ENCODE measurements at regions not wholly inside any gene's neighbourhood (a gene's known extent, or its start where the extent isn't known, plus 50 kb on each side); places are given as distances from the start of the nearest gene placed in this dataset.
"Not testable (repeated sequence)": the region's sequence is repeated elsewhere in the genome, so short reads cannot be mapped to it uniquely, and the experiment has no call there.

DNA sequence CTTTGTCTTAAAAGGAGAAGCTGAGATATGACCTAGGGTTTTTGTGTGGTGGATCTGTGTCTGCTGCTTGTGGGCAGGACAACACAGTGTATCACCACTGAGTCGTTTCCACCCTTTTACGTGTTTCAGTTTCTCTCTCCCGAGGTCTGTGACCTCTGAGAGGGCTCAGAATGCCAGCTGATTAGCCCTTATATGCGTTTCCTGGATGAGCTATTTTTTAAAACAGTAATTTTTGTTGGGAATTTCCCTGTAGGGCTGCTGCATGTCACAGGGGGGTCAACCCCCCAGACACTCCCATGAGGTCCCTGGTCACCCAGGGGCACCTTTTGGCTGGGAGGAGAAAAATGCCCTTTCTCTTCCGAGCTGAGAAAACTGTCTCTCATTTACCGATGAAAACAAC lies 170.4 kb upstream of the CASK start:
- DNase-seq: no peak

DNA sequence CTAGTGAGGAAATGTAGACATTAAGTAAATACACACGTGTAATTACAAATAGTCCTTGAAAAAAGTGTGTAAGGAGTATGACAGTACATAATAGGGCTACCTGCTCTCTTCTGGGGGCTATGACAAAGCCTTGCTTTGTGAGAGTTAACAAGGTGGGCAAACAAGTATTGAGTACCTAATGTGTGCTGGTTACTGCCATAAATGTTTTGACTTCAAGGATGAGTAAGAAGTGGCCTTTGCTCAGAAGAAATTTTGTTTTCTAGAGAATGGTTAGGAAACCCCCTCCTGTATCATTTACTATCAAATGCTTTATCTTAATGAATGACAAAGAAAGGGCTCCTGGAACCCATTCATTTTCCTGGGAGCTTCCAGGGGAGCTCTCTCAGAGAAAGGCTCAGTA lies 167.0 kb upstream of the CASK start:
- no peak for DNase-seq

DNA sequence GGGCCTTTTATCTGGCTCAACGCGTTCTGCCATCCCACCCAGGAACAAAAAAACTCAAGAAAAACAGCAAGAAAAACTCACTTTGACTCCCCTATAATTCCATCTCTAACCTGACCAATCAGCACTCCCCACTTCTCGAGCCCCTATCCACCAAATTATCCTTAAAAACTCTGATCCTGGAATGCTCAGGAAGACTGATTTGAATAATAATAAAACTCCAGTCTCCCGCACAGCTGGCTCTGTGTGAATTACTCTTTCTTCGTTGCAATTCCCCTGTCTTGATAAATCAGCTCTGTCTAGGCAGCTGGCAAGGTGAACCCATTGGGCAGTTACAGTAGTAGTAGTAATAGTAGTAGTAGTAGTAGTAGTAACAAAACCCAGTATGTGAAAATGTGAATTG lies 165.7 kb upstream of the CASK start:
- no peak for DNase-seq

DNA sequence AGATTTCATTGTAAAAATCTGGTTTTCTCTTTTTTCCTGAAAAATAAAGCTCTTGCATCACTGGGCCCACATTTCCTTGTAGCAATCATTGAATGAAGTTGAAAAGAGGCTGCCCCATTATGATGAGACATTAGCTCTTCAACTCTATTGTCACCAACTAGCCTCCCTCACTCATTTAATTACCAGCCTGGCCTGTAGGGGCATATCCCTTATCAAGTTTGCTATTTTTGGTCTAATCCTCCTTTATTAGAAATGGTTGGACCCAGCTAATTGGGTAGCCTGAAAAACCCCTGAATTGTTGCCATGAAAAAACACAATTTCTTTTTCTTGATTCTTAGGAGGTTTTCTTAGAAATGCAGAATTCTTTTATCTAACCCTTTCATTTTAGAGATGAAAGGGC lies 164.6 kb upstream of the CASK start:
- DNase-seq: no peak

DNA sequence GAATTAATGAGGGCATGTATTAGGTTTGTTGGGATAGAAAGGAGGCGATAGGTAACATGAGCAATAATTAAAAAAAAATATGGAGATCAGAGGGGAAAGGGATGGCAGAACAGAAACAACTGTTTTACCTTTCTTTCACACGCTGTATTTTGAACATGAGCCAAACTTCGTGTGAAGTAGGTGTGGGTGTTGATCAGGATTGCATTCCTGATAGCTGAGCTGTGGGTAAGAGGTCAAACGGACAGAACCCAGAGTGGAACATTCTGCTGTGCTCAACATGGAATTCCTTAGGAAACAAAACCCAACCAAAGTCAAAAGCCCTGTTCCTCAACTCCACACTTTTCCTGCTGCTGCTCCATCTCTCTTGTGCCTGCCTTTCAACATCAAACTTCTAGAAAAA lies 162.5 kb upstream of the CASK start:
- DNase-seq: no peak

DNA sequence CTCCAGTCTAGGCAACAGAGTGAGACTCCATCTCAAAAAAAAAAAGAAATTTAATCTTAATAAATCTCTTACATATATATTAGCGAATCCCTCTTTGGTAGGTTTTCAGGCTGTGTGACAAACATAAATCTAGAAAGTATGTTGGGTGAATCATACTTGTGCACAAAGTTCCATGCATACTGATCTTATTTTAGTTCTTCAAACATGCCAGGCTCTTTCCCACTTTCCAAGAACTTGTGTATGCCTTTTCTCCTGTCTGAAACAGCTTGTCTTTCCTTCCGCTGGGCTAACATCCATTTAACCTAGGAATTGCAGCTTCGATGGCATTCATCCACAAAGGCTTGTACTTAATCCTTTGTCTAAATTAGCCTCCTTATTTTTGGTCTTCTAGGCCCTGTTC lies 156.6 kb upstream of the CASK start:
- no peak for DNase-seq

DNA sequence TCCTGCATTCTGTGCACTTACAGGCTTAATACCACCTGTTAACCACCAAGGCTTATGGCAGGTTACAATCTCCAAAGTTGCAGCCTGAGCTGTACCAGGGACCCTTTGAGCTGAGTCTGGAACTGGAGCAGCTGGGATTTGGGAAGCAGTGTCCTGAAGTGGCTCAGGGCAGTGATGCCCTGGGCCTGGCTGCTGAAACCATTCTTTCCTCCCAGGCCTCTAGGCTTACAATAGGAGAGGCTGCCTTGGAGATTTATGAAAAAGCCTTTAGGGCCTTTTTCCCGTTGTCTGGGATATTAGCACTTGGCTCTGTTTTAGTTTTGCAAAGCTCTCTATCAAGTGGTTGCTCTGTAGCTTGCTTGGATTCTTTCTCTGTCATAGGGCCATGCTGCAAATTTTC lies 154.3 kb upstream of the CASK start:
- no peak for DNase-seq

DNA sequence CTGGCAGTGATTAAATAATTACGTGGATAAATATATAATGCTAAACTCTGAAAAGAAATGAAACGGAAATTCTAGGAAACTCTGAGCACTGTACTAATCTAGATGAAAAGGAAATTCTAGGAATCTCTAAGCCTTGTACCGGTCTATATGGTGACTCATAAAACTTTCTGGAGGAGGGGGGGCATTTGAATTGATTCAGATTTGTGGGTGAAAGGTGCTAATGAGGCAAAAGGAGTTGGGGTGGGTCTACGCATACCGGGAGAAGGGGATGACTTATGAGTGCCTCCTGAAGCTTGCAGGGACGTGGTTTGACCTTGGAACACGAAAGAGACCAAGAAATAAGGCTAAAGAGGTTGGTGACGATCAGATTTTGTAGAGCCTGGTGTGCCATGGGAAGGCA lies 151.7 kb upstream of the CASK start:
- DNase-seq: no peak

DNA sequence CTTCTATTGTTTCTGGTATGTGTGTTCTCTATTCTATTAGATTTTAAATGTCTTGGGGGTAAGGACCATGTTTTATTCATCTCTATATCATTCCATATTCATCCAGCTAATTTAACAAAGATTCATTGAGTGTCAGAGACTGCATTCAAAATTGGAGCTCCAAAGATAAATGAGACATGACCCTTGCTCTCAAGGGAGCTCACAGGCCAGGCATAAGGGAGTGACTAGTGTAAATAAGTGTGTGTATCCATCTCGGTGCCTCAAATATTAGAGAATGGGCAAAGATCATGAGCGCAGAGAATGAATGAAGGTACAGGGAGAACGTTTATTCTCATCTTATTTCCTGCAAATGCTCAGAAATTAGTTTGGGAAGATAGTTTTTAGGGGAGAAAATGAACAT lies 150.1 kb upstream of the CASK start:
- DNase-seq: no peak

DNA sequence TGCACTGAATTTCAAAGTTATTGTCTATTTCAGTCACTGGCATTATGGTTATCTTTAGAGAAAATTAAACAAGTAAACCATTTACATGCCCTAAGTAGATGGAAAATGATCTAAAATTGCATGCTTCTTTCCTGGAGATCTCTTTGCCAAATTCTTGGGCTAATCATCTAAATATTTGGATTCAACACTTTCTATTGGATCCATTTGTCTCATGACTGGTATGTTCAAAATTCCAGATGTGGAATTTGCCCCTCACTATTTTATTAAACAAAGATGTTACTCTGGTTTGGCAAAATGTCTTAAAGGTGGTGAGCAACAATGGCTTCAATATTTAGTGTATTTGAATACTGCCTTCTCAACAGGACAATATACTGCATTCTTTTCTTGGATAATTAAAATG lies 147.5 kb upstream of the CASK start:
- no peak for DNase-seq

DNA sequence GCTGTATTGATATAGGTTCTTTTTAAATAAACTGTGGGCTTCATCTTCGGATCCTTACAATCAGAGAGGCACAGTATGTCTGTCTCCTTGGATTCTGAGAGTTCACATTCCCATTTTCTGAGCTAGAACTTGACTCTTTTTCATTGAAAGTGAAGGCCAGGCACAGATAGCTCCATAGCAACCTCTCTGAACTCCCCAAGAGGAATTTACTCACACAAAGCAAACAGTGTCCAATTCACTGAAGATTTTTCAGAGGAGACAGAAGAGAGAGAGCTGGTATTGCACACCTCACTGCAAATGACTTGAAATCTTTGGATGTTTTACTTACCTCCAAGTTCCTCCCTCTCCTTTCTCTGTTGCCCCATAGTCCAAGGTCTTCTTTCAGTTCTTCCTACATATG lies 130.9 kb upstream of the CASK start:
- no peak for DNase-seq

DNA sequence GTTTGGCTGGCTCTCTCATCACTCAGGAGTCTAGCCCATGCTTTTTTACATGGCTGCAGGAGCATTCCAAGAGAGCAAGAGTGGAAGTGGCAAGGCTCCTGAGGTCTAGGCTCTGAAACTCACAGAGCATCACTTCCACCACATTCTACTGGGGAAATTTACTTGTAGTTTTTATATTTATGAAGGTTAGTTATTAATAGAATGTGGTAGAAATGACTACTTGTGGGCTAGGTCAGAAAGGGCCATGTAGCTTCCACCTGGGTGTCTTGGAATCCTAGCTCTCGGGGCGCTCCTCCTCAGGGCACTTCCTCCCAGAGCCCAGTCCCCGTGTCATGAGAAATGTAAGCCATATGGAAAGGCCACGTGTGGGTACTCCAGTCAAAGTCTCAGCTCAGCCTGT lies 127.0 kb upstream of the CASK start:
- no peak for DNase-seq

DNA sequence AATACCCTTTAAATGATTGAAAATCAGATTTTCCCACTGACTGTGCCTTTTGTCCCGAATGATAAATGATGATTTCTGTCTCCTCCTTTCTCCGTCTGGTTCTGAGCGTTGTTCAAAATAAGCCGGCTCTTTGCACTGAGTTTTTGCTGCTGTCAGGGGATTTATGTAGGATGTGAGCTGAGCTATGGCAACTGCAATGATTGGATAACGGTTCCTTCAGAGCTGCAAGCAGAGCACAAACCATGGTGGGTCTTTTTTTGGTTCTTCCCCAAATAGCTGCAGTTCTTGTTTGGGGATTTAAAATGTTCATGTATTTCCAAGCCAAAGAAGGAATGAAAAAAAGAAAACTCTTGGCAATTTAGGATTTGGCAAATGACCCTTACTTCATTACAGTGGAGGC lies 124.5 kb upstream of the CASK start:
- DNase-seq: no peak

DNA sequence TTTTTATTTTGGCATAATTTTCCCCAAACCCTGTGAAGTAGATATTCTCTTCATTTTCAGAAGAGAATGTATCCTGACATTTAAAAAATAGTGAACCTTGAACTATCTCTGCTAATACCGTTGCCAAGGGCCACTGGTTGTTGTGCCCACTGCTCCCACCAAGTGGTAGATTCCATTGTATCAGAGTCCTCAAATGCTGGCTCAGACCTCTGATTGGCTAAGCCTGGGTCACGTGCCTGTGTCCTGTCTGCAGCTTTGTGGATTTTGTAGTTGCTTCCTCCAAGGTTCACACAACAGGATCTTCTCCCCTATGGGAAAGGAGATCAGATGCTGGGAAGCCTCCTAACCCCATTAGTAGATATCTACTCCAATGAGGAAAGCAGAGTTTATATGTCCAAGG lies 104.8 kb upstream of the CASK start:
- no peak for DNase-seq

DNA sequence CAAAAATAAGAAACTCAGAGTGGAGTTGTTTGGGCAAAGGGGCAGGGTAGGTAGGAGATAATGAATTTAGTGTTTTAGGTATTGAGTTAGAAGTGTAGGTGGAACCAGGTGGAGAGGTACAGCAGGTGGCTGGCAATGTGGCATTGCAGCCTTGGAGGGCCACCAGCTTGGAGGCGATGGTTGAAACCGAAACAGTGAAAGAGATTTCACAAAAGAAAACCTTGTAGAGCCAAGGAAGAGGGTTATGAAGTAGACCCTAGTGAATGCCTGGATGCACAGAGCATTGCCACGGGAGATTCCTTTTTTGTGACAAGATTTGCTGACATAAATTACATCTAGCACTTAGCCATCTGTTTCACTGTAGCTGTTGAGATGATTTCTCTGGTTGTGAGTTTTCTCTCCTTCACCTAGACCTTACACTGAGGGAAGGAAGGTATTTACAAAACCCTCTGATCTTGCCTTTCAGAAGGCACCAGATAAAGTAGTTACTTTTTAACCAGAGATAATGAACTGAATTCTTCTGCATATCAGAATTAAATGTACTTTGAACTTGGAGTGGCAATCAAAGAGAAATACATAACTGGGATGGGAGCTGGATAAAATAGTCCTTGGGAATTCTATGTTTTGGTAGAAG lies 104.1 kb upstream of the CASK start:
- no peak for DNase-seq

DNA sequence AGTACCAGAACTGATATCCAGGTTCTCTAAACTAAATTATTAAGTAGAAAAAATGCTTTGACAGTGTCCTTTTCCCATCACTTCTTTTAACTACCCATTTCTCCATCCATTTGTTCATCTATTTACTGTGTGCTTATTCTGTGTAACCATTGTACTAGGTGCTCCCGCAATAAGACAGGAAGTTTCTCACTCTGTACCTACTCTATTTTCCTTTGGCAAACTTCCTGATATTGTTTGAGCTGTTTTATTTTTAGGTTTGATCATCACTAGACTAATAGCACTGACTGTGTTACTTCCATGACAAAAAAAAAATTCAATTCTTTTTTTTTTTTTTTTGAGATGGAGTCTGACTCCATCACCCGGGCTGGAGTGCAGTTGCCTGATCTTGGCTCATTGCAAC lies 102.5 kb upstream of the CASK start:
- no peak for DNase-seq

DNA sequence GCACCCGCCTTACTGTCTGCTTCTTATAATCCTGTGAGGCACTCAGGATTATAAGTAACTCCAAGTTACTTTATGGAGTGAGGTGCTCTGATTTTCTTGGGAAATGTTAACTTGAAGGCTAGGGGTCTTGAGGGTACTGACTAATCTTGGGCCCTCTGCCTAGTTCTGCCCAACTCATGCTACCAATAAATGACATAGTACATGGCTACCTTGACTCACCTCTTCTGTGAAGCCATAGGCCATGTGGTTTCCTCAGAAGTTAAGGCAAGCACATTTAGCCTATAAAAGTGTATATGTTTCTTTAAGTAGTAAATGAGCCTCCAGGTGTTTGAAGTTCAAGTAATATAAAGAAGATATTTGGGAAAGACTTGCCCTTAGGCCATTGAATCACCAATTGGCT lies 99.8 kb upstream of the CASK start:
- DNase-seq: no peak

DNA sequence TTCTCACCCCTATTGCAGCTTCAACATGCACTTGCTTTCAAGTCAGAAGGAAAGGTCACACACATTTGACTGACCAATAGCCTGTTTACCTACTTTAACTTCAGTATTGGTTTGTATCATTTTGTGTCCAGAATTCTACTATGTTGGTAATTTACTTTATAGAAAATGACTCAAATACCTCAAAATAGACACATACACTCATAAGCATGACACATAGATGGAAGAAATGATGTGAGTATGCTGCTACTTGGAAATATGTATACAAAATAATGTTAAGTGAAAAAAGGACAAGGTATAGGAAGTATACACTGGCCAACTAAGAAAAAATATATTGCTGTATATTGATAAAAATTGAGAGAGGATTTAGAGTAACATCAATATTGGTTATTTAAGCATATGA lies 98.8 kb upstream of the CASK start:
- no peak for DNase-seq

DNA sequence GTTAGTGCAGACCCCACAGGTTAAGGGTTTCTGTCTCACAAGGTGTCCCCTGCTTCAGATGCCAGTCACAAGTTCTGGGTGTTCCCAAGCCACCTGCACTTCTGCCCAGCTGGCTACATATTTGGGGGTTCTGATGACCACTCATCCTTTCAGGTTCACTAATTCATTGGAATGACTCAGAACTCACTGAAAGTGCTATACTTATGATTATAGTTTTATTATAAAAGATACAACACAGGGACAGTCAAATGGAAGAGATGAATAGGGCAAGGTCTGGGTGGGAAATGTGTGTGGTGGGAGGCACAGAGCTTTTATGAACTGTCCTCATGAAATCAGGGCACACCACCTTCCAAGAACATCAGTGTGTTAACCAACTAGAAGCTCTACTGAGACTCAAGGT lies 97.7 kb upstream of the CASK start:
- DNase-seq: no peak

DNA sequence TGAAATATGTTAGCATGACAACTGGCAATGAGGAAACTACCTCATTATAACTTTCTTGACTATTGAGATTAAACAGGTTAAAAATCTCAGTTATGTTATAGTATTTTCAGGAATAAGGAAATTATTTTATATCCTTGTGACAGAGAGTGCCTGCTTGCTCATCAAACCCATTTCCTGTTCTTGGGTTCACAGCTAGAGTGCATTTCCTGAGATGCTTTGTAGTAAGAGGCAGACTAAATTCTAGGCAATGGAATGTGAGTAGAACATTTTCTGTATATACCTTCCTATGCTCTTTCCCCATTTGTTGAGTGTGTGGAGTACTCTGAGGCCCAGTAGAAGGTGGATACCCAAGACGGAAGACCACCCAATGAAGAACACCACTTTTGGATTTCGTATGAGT lies 96.9 kb upstream of the CASK start:
- no peak for DNase-seq

DNA sequence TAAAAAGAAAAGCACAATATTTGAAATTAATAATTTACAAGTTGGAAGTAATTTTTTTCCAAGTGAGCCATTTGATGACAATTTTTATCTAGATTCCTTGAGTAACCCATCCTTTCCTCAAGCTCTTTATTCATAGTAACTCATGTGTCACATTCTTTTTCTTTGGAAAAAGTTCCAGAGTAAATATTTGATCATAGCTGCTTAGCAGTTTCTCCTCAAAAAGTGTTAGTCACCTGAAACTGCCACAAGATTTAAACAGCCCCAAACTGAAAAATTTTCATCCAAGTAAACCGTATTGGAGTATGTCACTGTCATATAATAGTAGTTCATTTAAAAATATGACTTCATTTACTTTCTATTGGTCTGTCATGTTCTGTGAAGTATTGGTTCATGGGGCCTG lies 94.6 kb upstream of the CASK start:
- DNase-seq: no peak

DNA sequence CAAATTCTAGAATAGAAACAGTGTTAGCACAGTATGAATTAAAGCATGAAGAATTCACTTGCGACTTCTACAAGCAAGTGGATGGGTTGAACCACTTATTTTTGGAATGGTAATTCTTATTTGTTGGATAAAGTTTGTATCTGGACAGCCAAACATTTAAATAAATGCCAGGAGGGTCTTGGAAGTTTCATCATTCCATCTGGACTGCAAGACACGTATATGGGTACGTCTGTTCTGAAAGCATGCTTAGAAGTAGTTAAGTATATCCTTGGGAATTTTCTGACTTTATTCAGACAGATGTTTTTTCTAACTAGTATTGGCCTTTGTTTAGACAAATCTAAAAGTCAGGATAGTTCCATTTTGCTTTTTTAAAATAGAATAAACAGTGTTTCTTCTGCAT lies 77.5 kb upstream of the CASK start:
- DNase-seq: no peak

DNA sequence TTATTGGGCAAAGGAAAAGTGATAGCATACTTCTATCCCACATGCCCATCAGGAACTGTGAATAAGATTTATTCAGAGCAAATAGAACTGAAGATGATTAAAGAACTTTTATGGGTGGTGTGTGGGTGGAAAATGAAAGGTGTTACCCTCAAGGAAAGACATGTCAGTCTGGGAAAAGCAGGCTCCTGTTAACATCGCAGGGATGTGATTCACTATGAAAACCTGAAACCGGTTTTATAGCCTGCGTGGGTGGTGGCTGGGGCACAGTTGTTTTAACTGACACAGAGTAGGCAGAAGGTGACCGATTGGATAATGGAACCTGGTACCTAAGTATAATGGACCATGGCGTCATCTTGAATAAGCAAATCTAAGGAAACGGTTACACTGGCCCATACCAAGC lies 61.3 kb upstream of the CASK start:
- DNase-seq: no peak

DNA sequence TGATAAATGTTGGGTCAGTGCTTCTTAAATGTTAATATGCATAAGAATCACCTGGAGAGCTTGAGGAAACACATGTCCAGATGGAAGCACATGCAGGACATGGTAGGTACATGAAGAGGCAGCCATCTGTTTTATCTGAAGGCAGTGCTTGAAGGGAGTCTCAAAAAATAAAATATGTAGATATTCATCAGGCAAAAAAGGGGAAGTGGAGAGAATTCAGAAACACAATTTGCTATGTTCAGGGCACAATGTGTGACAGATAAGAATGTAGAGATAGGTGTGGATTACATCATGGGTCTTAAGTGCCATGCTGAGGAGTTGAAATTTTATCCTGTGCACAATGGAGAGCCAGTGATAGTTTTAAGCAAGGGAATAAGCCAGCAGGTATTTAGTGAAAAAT lies 59.6 kb upstream of the CASK start:
- DNase-seq: no peak

DNA sequence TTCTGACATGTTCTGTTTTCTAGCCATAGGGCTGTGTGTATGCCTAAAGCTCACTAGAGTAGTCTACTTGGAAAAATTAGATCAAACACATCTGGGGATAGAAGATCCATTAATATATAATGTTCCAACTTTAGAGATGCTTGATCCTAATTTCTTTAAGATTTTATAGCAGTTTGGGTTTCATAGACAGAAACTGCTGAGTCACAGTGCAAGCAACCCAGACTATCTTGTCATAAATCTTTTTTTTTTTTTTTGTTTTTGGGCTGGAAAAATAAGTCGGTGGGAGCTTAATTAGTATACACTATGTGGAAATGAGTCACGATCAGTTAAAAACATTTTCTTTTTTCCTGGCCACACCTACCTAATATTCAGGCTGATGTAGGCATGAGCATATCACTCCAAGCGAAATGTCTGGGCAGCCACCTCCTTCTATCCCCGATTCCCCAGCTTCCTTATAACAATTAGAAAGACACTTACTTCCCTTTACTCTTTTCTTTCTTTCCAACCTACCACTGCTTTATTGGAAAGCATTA lies 58.2 kb upstream of the CASK start:
- no peak for DNase-seq

DNA sequence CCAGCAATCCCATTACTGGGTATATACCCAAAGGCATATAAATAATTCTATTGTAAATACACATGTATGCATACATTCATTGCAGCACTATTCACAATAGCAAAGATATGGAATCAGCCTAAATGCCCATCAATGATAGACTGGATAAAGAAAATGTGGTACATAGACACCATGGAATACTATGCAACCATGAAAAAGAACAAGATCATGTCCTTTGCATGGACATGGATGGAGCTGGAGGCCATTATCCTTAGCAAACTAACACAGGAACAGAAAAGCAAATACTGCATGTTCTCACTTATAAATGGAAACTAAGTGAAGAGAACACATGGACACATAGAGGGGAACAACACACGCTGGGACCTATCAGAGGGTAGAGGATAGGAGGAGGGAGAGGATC lies 51.3 kb upstream of the CASK start:
- not testable (repeated sequence) for DNase-seq

Measured in inflammatory macrophage treated with lipopolysaccharide for 1 hour (primary cell).